Nephron (organoid): ENCODE measurements at regions not wholly inside any gene's neighbourhood (a gene's known extent, or its start where the extent isn't known, plus 50 kb on each side); places are given as distances from the start of the nearest gene placed in this dataset.
"Not testable (repeated sequence)": the region's sequence is repeated elsewhere in the genome, so short reads cannot be mapped to it uniquely, and the experiment has no call there.

Experiments used
- H3K27ac Mint-ChIP-seq, 3 experiments: 2 replicates each; pipeline ENCODE4 v1.8.0; 2020; ENCODE audit warnings: mixed read lengths in 3 of 3, mild to moderate bottlenecking in 2 of 3, moderate library complexity in 1 of 3
- H3K27me3 Mint-ChIP-seq: 2 replicates; pipeline ENCODE4 v1.8.0; 2021; ENCODE audit warnings: low read depth, mild to moderate bottlenecking, moderate library complexity, mixed read lengths
- H3K36me3 Mint-ChIP-seq: 2 replicates; pipeline ENCODE4 v1.8.0; 2020; ENCODE audit warnings: low read depth, mixed read lengths
- H3K4me1 Mint-ChIP-seq: 2 replicates; pipeline ENCODE4 v1.8.0; 2020; ENCODE audit warnings: mixed read lengths
- H3K4me3 Mint-ChIP-seq, 3 experiments: 2 replicates each; pipeline ENCODE4 v1.8.0; 2020; ENCODE audit warnings: mild to moderate bottlenecking in 3 of 3, mixed read lengths in 3 of 3, moderate library complexity in 2 of 3
- H3K9me3 Mint-ChIP-seq: 2 replicates; pipeline ENCODE4 v1.8.0; 2020; ENCODE audit warnings: mixed read lengths
- CTCF ChIP-seq, 3 experiments: fragments of 200-600 bp; sonication (generic); IDR thresholded peaks; one replicate each; pipeline ENCODE4 v1.5.0; 2021; ENCODE audit warnings: antibody characterized with exemption in 3 of 3; ENCODE audit not compliant: unreplicated experiment in 3 of 3

GRCh38 chr7:97234494-97234893, 117.0 kb downstream of the SDHAF3 start:
- H3K4me3 Mint-ChIP-seq, H3K36me3 Mint-ChIP-seq, H3K4me1 Mint-ChIP-seq, H3K27ac Mint-ChIP-seq, H3K27me3 Mint-ChIP-seq: not testable (repeated sequence)
- H3K9me3 Mint-ChIP-seq: peaks cover 45% of the 10 kb centered on the region

GRCh38 chr7:97246317-97246716, 128.8 kb downstream of the SDHAF3 start:
- H3K9me3 Mint-ChIP-seq: peaks cover 27% of the 10 kb centered on the region
- H3K36me3 Mint-ChIP-seq: peaks cover 3% of the 10 kb centered on the region
- H3K4me3 Mint-ChIP-seq: no peak overlapping the region
- no peak overlapping the region for H3K27ac Mint-ChIP-seq
- H3K4me1 Mint-ChIP-seq: no peaks in the 10 kb centered on the region
- H3K27me3 Mint-ChIP-seq: no peaks in the 10 kb centered on the region
- TF ChIP-seq CTCF (IDR thresholded peaks at IDR 0.05; ENCODE audit: unreplicated experiment in 3 of 3): no peak

- H3K27me3 Mint-ChIP-seq, H3K4me1 Mint-ChIP-seq: not testable (repeated sequence)
- H3K9me3 Mint-ChIP-seq: peaks cover 12% of the 10 kb centered on the region
Observed at GRCh38 chr7:97258187-97258586, 140.7 kb downstream of the SDHAF3 start.

GRCh38 chr7:97269741-97270140, 152.2 kb downstream of the SDHAF3 start:
- no peak for TF ChIP-seq CTCF (IDR thresholded peaks at IDR 0.05; ENCODE audit: unreplicated experiment in 3 of 3)
- Mint-ChIP-seq H3K36me3 (no peaks in the 10 kb centered on the region), H3K4me1 (no peaks in the 10 kb centered on the region), H3K9me3 (peaks cover 2% of the 10 kb centered on the region), H3K27ac (no peak overlapping the region), H3K4me3 (no peak overlapping the region), H3K27me3 (no peaks in the 10 kb centered on the region)

More at GRCh38 chr7:97258187-97258586, 140.7 kb downstream of the SDHAF3 start:
- H3K27ac Mint-ChIP-seq, H3K4me3 Mint-ChIP-seq, H3K36me3 Mint-ChIP-seq: not testable (repeated sequence)

- no peaks in the 10 kb centered on the region for H3K4me1 Mint-ChIP-seq
- H3K27me3 Mint-ChIP-seq: no peaks in the 10 kb centered on the region
- TF ChIP-seq CTCF (IDR thresholded peaks at IDR 0.05; ENCODE audit: unreplicated experiment in 3 of 3): no peak
- H3K36me3 Mint-ChIP-seq: no peaks in the 10 kb centered on the region
- no peak overlapping the region for H3K27ac Mint-ChIP-seq
- peaks cover 2% of the 10 kb centered on the region for H3K9me3 Mint-ChIP-seq
- H3K4me3 Mint-ChIP-seq: no peak overlapping the region
Observed at GRCh38 chr7:97270280-97270679, 152.8 kb downstream of the SDHAF3 start.

GRCh38 chr7:97271619-97272018, 154.1 kb downstream of the SDHAF3 start:
- Mint-ChIP-seq H3K4me1 (peaks cover 2% of the 10 kb centered on the region), H3K36me3 (no peaks in the 10 kb centered on the region), H3K27ac (no peak overlapping the region), H3K9me3 (peaks cover 2% of the 10 kb centered on the region), H3K27me3 (no peaks in the 10 kb centered on the region), H3K4me3 (no peak overlapping the region)
- TF ChIP-seq CTCF (IDR thresholded peaks at IDR 0.05; ENCODE audit: unreplicated experiment in 3 of 3): no peak

GRCh38 chr7:97272237-97272975, 154.9 kb downstream of the SDHAF3 start:
- Mint-ChIP-seq H3K36me3 (no peaks in the 10 kb centered on the region), H3K4me3 (no peak overlapping the region), H3K9me3 (peaks cover 1% of the 10 kb centered on the region), H3K4me1 (peaks cover 8% of the 10 kb centered on the region), H3K27ac (no peak overlapping the region), H3K27me3 (no peaks in the 10 kb centered on the region)
- TF ChIP-seq CTCF (IDR thresholded peaks at IDR 0.05; ENCODE audit: unreplicated experiment in 3 of 3): no peak
